Skin of body (tissue), 1 donor: ENCODE measurements at regions not wholly inside any gene's neighbourhood (a gene's known extent, or its start where the extent isn't known, plus 50 kb on each side); places are given as distances from the start of the nearest gene placed in this dataset.

ENCODE experiments used
- DNase-seq: peaks from one replicate; lab custom pipeline; 2025; lab: John Stamatoyannopoulos, UW

DNA sequence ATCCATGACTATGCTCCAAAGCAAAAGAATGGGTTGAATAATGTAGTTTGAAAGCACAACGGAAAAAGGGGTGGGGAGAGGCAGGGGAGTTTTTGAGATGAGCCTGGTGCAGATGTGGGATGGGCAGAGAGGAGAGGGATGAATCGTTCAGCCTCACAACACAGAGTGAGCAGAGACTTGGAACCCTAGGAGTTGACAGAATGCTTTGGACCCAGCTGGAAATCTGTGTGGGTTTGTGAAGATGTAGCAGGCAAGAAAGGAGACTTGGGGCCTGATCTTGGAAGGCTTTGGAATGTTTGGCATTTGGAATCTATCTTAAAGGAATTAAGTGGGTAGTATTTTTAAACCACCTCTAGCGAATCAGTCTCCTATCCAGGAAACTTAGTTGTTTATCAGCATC lies 66.0 kb upstream of the KCTD1 start:
- no peak for DNase-seq
